Erythroblast (primary cell): ENCODE measurements at regions not wholly inside any gene's neighbourhood (a gene's known extent, or its start where the extent isn't known, plus 50 kb on each side); places are given as distances from the start of the nearest gene placed in this dataset.

ENCODE experiments used
- GATA1 ChIP-seq: IDR thresholded peaks from 2 replicates; pipeline ENCODE4 v1.6.1; 2011; ENCODE audit warnings: low read depth, mild to moderate bottlenecking, control low read depth, low read length, moderate library complexity
- POLR2A ChIP-seq: IDR thresholded peaks from 2 replicates; pipeline ENCODE4 v1.6.1; 2011; ENCODE audit warnings: mild to moderate bottlenecking, low read length

DNA sequence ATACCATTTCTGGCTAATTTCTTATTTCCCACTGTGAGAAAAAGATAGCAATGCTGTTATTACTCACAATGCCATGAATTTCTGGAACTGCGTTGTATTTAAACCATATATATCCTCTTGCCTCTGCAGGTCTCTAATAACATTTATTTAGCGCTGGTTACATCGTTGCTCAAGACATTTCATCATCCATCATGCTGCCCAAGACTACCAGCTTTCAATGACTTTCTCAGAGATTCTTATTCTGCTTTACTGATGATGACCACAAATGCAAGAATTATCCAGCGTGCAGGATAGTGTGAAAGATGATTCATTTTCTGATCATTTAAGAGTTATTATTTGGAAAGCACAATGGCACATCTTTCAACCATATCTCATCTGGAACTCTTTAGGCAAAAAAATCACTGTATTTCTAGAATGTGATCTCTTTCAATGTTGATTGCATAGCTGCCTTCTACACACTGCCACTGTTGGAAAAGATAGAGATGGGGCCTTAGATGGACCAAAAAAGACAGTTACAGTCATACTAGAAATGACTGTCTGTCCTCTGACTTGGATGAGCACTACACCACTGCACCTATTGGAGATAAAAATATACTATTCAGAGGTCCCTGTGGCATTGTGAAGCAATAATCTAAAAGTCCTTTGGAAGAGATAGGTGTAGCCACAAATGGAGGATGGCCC lies 716.1 kb downstream of the NSUN3 start:
- TF ChIP-seq POLR2A: no peak
- TF ChIP-seq GATA1: no peak
